NCI-H226 (cell line): ENCODE measurements at regions not wholly inside any gene's neighbourhood (a gene's known extent, or its start where the extent isn't known, plus 50 kb on each side); places are given as distances from the start of the nearest gene placed in this dataset.

Source experiments
- DNase-seq: peaks from one replicate; pipeline ENCODE4 v3.0.0-alpha.2; 2015

- no peak for DNase-seq
These were observed 61.1 kb upstream of the EXOC4 start for GRCh38 chr7:133191787-133192186.

- DNase-seq = no peak
These were observed 57.0 kb upstream of the EXOC4 start for GRCh38 chr7:133195868-133196267.

GRCh38 chr7:133196856-133197612 lies 55.8 kb upstream of the EXOC4 start:
- no peak for DNase-seq

GRCh38 chr7:133197972-133198544 lies 54.8 kb upstream of the EXOC4 start:
- no peak for DNase-seq

GRCh38 chr7:133199831-133200230 lies 53.0 kb upstream of the EXOC4 start:
- no peak for DNase-seq

- DNase-seq = no peak
These were observed 51.4 kb upstream of the EXOC4 start for GRCh38 chr7:133201470-133201869.

- DNase-seq = no peak
These were observed 49.9 kb upstream of the EXOC4 start for GRCh38 chr7:133202942-133203341.
